ENCODE measurements at regions not wholly inside any gene's neighbourhood (a gene's known extent, or its start where the extent isn't known, plus 50 kb on each side); places are given as distances from the start of the nearest gene placed in this dataset.

GRCh38 chr1:221470000-221470698 is 271.7 kb downstream of the DUSP10 start:
- H3K36me3 ChIP-seq (replicated peaks in 1 of 2; ENCODE audit: control extremely low read depth in 1 of 2, control insufficient read depth in 1 of 2, extremely low read depth in 1 of 2, insufficient read depth in 2 of 2, low read length in 1 of 2): no peaks in the 10 kb centered on the region
- H2AFZ ChIP-seq (ENCODE audit: insufficient read depth, low read depth, low read length, poor library complexity, severe bottlenecking): no peak overlapping the region
- ATAC-seq (ENCODE audit: low read depth) (no peak), DNase-seq (no peak)
- H3K9ac ChIP-seq (ENCODE audit: low read length): no peak overlapping the region
- WGBS (ENCODE audit: insufficient coverage): no CpG with 5 or more reads among the region's 6 CpGs
- no peaks in the 10 kb centered on the region for H3K4me1 Mint-ChIP-seq
- no peaks in the 10 kb centered on the region for H3K79me2 ChIP-seq (ENCODE audit: control insufficient read depth, insufficient read depth, low read length)
- H3K4me1 ChIP-seq (ENCODE audit: control insufficient read depth in 2 of 2, insufficient read depth in 2 of 2, low read length in 2 of 2): no peaks in the 10 kb centered on the region
- H3K4me3 ChIP-seq (ENCODE audit: control extremely low read depth in 1 of 5, extremely low read depth in 1 of 5, insufficient read depth in 1 of 5, low read depth in 2 of 5, low read length in 4 of 5): no peak overlapping the region
- peaks cover 0 to 4% (median 2%) of the 10 kb centered on the region in 3 donors for H3K9me3 ChIP-seq (ENCODE audit: control extremely low read depth in 1 of 3, control insufficient read depth in 2 of 3, insufficient read depth in 1 of 3, low read length in 2 of 3)
- H3K27me3 Mint-ChIP-seq: peaks cover 46% of the 10 kb centered on the region
- H3K4me3 Mint-ChIP-seq: no peak overlapping the region
- H3K9me3 Mint-ChIP-seq (ENCODE audit: insufficient read depth): peaks cover 8% of the 10 kb centered on the region
- CTCF ChIA-PET: interaction anchor here (0.5 to 1.3 kb wide), 2 partner anchors 539 to 637 kb away, joined by 3 read pairs; no protein-coding TSS in a partner anchor
- no peak for TF ChIP-seq EZH2 (IDR thresholded peaks at IDR 0.05; ENCODE audit: borderline replicate concordance, insufficient read depth, low read depth, low read length, poor library complexity, severe bottlenecking)
- no peak for TF ChIP-seq CTCF (IDR thresholded peaks at IDR 0.05)
- peaks cover 0 to 7% (median 1%) of the 10 kb centered on the region in 4 experiments for H3K27me3 ChIP-seq (replicated peaks in 1 of 4; ENCODE audit: control extremely low read depth in 1 of 4, control insufficient read depth in 3 of 4, insufficient read depth in 4 of 4, low read length in 3 of 4)
- no peaks in the 10 kb centered on the region for H4K20me1 ChIP-seq (ENCODE audit: control insufficient read depth, insufficient read depth, low read length, poor library complexity, severe bottlenecking)
- no peak overlapping the region for H3K4me2 ChIP-seq (replicated peaks; ENCODE audit: low read depth, low read length, poor library complexity, severe bottlenecking)
- H3K27ac Mint-ChIP-seq: no peak overlapping the region
- no peak overlapping the region for H3K27ac ChIP-seq (ENCODE audit: low read length in 2 of 2)
- intact Hi-C loops (cut with micrococcal nuclease): no loop called here
- POLR2A ChIA-PET: no interaction called here

- ATAC-seq (ENCODE audit: low read depth) (no peak), DNase-seq (no peak)
- intact Hi-C loops (cut with micrococcal nuclease): no loop called here
- Histone ChIP-seq H2AFZ (ENCODE audit: insufficient read depth, low read depth, low read length, poor library complexity, severe bottlenecking) (no peak overlapping the region), H3K36me3 (replicated peaks in 1 of 2; ENCODE audit: control extremely low read depth in 1 of 2, control insufficient read depth in 1 of 2, extremely low read depth in 1 of 2, insufficient read depth in 2 of 2, low read length in 1 of 2) (no peaks in the 10 kb centered on the region), H3K4me1 (ENCODE audit: control insufficient read depth in 2 of 2, insufficient read depth in 2 of 2, low read length in 2 of 2) (peaks cover 0 to 3% of the 10 kb centered on the region in 2 donors), H3K9ac (ENCODE audit: low read length) (no peak overlapping the region), H3K27me3 (replicated peaks in 1 of 4; ENCODE audit: control extremely low read depth in 1 of 4, control insufficient read depth in 3 of 4, insufficient read depth in 4 of 4, low read length in 3 of 4) (peaks cover 0 to 7% (median 1%) of the 10 kb centered on the region in 4 experiments), H3K4me3 (ENCODE audit: control extremely low read depth in 1 of 5, extremely low read depth in 1 of 5, insufficient read depth in 1 of 5, low read depth in 2 of 5, low read length in 4 of 5) (no peak overlapping the region), H3K27ac (ENCODE audit: low read length in 2 of 2) (no peak overlapping the region), H3K79me2 (ENCODE audit: control insufficient read depth, insufficient read depth, low read length) (no peaks in the 10 kb centered on the region), H3K4me2 (replicated peaks; ENCODE audit: low read depth, low read length, poor library complexity, severe bottlenecking) (no peak overlapping the region), H4K20me1 (ENCODE audit: control insufficient read depth, insufficient read depth, low read length, poor library complexity, severe bottlenecking) (no peaks in the 10 kb centered on the region), H3K9me3 (ENCODE audit: control extremely low read depth in 1 of 3, control insufficient read depth in 2 of 3, insufficient read depth in 1 of 3, low read length in 2 of 3) (peaks cover 0 to under 1% (median 0%) of the 10 kb centered on the region in 3 donors)
- Mint-ChIP-seq H3K27ac (no peak overlapping the region), H3K27me3 (peaks cover 35% of the 10 kb centered on the region), H3K4me1 (peaks cover 2% of the 10 kb centered on the region), H3K4me3 (no peak overlapping the region), H3K9me3 (ENCODE audit: insufficient read depth) (no peaks in the 10 kb centered on the region)
- TF ChIP-seq CTCF (IDR thresholded peaks at IDR 0.05): no peak
- no peak for TF ChIP-seq EZH2 (IDR thresholded peaks at IDR 0.05; ENCODE audit: borderline replicate concordance, insufficient read depth, low read depth, low read length, poor library complexity, severe bottlenecking)
- ChIA-PET POLR2A (no interaction called here), CTCF (interaction anchor here (0.8 to 1.6 kb wide), 2 partner anchors 981 to 1168 kb away, joined by 3 read pairs; no protein-coding TSS in a partner anchor)
- WGBS (ENCODE audit: insufficient coverage): 72% methylated on average over 6 of the region's 8 CpGs
Measured at GRCh38 chr1:221473411-221473810, 268.5 kb downstream of the DUSP10 start.

Data from B cell (primary cell).